ENCODE measurements at regions not wholly inside any gene's neighbourhood (a gene's known extent, or its start where the extent isn't known, plus 50 kb on each side); places are given as distances from the start of the nearest gene placed in this dataset.
"Not testable (repeated sequence)": the region's sequence is repeated elsewhere in the genome, so short reads cannot be mapped to it uniquely, and the experiment has no call there.

GRCh38 chr2:133887676-133888040 is 319.4 kb upstream of the NCKAP5 start:
- DNase-seq = no peak

DNA sequence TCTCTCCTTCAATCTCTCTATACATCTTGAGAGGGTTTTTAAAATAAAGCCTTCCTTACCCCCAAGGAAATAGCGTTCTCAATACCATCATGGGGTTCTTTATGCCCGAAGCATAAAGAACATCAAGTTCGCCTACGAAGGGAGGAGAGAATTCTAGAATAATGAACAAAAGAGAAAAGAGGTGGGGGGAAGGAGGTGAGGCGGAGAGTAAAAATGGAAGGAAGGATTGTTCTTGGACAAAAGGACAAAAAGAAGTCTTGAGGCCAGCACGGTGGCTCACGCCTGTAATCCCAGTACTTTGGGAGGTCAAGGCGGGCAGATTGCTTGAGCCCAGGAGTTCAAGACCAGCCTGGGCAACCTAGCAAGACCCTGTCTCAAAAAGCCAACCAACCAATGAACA is 319.8 kb upstream of the NCKAP5 start:
- no peak for DNase-seq

- DNase-seq = no peak
These were observed 320.5 kb upstream of the NCKAP5 start for GRCh38 chr2:133888621-133889219.

DNA sequence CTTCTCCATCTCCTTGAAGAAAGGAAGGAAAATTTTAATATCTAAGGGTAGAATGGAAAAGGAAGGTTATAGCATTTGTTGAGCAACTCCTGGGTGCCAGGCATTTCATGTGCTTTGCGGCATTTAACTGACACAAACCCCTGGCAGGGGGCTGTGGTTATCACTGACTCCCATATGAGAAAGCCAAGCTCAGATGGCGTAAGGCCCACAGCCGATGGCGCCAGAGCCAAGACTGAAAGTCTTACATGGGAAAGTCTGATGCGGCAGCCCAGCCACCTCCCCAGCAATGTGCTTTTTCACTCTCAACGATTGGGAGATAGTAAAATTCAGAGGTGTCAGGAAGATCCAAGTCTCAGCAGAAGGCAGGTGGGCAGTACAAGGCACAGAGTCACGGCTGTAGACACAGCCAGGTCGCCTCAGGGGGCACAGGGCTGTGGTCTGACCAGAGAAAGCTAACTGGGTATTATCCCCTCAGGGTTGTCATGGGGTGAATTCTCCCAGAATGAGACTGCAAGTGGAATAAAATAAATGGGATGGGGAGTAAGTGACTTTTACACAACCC is 324.2 kb upstream of the NCKAP5 start:
- DNase-seq = no peak

GRCh38 chr2:133894429-133894828 is 326.2 kb upstream of the NCKAP5 start:
- DNase-seq = no peak

DNA sequence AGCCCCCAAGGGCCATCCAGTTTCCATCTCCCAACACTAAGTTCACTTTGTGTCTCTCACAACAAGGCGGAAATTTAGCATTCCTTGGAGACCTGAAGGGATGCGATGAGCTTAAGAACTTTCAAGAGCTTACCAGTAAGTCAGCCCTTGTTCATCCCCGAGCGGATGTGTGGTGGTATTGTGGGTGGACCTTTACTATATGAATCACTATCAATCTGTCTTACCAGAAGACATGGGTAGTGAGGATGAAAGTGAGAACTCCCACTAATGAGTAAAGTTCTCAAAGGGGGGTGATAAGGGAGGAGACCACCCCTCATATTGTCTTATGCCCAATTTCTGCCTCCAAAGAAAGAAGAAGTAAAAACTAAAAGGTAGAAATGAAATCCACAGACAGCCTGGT is 329.6 kb upstream of the NCKAP5 start:
- DNase-seq = not testable (repeated sequence)

DNA sequence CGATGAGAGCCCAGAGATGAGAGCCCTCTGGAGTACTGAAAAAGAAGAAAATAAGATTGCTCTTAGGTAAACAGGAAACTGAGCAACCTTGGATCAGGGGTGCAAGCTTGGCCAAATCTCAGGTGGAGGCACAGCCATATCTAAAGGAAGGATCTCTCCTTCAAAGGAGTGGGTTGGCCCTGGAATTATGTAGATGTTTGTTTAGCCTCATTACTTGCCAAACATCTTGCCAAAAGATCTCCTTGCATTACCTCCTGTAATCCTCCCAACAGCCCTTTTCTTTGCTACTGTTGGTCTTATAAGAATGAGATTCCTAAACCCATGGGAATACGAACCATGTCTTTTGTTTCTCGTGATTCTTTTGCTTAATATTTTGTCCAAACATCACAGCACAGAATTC is 332.6 kb upstream of the NCKAP5 start:
- no peak for DNase-seq

DNA sequence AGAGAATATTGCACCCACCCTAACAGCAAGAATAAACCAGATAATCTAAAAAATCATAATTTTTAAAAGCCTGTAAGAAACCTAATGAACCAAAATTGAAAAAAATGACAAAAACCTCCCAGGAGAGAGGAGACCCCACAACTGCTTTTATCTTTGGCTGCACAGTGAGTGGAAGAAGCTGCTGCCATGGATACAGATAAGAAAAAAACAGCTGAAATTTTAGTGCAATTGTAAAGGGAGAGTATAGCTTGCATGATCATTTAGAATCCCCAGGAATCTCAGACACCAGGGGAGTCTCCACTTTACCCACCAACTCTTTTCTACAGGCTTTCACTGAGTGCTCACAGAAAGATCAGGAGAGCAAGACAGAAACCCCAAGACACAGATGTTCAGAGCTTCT is 338.1 kb upstream of the NCKAP5 start:
- DNase-seq = no peak

DNA sequence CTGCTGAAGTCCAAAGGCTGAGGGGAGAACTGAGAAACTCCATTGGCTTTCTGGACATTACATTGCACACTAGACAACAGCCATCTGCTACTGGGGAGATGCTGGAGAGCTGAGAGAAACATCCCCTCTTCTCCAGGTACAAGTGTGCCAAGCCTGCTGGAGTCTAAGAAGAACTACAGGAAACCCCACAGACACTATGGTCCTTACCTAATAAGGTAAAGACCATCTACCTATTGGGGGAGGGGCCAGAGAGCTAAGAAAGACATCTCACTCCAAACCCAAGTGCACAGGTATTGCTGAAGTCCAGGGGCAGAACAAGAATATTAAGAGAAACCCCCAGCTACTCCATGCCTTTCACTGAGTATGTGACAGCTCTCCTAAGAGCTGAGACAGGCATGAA is 338.7 kb upstream of the NCKAP5 start:
- no peak for DNase-seq

DNA sequence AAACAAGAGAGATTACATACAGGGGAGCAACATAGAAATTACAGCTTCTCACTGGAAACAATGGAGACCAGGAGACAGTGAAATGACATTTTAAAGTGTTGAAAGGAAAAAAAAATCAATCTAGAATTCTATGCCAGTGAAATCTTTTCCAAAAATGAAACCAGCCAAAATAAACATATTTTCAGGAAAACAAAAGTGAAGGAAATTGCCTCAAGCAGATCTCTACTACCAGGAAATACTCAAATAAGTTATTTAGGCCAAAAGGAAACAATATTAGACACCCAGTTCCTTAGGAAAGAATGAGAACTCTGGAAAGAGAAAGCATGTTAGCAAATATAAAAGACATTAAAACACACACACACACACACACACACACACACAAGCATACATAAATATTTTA is 339.9 kb upstream of the NCKAP5 start:
- no peak for DNase-seq

GRCh38 chr2:133918141-133918540 is 335.7 kb upstream of the MGAT5 start:
- no peak for DNase-seq

DNA sequence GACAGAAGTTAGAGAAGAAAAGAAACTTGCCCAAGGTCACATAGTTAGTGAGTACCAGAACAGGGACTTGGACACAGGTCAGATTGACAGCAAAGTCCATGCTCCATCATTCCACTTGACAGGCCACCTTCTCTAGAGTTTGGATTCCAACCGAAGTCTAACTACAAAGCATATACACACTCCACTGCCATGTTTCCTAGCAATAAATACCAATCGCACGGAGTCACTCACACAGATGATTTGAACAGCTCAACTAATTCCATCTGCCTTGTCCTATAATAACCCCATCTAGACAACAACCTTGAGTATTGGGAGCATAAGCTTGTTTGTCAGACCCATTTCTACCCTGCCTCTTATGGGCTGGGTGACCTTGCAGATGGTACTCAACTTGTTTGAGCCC is 334.6 kb upstream of the MGAT5 start:
- DNase-seq = no peak

DNA sequence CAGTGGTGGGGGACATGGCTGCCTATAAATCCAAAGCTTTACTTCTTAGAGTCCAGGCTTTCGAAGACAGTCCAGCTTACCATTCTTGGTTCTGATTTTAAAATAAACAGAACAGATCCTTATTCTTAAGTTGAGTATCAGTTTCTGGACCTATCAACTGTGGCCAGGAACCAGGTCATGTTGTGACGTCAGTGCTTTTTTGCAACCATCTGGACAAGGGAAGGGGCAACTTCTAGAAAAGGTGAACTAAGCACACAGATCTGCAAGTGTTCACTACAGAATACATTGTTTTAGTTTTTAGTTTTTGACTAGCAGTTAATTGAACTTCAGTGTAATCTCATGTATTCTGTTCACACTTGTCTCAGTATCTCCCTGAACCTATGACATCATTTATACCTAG is 326.0 kb upstream of the MGAT5 start:
- no peak for DNase-seq

DNA sequence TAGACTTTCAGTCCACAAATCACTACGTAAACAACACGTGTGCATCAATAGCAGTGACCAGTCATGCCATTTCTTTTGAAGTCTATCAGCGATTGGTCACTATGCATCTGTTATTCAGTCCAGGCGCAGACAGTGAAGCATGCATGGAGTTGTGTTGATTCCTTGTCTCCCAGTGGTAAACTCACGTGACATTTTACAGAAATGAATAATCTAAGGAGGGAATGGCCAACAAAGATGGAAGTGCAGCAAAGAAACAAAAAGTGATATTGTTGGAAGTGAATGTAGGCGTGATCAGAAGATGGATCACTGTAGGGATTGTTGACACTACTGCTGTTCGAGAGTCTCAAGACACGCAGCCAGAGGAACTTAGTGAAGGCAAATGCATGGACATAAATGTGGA is 317.8 kb upstream of the MGAT5 start:
- DNase-seq = no peak

DNA sequence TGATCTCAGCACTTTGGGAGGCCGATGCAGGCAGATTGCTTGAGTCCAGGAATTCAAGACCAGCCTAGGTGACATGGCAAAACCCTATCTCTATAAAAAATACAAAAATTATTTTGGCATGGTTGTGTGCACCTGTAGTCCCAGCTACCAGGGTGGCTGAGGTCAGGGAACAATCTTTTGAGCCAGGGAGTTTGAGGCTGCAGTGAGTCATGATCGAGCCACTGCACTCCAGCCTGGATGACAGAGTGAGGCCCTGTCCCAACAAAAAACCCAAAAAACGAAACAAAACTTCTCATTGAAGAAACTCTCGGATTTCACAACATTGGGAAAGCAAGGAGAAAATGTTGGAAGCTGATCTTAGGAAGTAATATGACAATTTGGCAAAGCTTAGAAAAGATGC is 317.3 kb upstream of the MGAT5 start:
- DNase-seq = no peak

- DNase-seq = no peak
These were observed 316.2 kb upstream of the MGAT5 start for GRCh38 chr2:133937669-133938068.

DNA sequence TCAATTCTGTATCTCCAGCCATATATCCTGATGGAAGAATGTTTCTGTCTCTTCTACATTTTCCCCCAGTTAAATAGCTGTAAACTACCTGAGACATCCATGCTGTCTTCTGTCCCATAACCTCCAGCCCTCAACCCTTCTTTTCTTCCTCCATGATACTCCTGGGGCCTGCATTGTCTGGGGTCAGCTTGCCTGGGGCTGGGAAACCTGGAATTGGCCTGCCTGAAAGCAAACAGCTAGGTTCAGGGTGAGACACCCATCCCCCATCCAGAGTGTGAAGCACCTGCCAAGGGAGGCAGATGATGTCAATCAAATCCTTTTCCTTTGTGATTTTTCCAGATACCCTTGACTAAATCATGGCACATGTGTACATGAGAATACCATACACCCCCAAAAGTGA is 313.7 kb upstream of the MGAT5 start:
- DNase-seq = no peak

GRCh38 chr2:133941666-133942065 is 312.2 kb upstream of the MGAT5 start:
- DNase-seq = no peak

GRCh38 chr2:133942398-133942797 is 311.5 kb upstream of the MGAT5 start:
- no peak for DNase-seq

- DNase-seq = no peak
These were observed 310.8 kb upstream of the MGAT5 start for GRCh38 chr2:133943108-133943507.

DNA sequence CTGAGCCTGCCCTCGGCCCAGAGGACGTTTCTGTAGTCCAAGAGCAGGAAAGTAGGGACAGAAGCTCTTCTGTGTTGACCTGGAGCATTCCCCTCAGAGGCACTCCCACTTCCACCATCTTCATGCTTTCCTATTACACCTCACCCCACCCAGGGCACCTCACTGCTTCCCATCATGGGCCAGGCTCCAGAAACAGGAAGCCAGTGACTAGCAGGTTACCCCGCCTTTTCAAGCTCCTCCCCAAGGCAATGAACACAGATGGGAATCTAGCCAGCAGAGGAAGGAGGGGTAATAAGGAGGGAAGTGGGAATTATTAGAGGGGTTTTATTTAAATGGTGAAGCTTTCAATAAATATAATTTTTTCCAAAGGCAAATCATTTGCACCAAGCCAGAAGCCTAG is 308.8 kb upstream of the MGAT5 start:
- DNase-seq = no peak

- DNase-seq = no peak
These were observed 306.8 kb upstream of the MGAT5 start for GRCh38 chr2:133947057-133947456.

- no peak for DNase-seq
These were observed 305.1 kb upstream of the MGAT5 start for GRCh38 chr2:133948610-133949290.

GRCh38 chr2:133949595-133949994 is 304.3 kb upstream of the MGAT5 start:
- no peak for DNase-seq

DNA sequence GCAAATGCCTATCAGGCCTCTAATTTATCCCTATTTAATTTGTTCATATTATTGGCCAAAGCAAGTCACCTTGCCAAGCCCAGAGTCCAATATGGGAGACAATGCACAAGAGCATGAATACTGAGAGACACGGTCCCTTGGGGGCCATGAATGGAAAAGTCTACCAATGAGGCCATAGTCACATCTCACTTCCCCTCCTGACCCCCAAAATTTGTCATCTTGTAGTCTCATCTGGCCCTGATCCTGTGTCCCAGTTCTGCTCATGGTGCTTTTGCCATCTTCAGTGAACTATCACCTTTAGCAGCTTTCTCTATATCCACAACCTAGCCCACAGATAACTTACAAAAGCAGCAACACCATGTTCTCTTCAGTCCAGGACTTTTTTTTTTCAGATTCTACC is 302.7 kb upstream of the MGAT5 start:
- no peak for DNase-seq
